ENCODE measurements at regions not wholly inside any gene's neighbourhood (a gene's known extent, or its start where the extent isn't known, plus 50 kb on each side); places are given as distances from the start of the nearest gene placed in this dataset.

GRCh38 chr12:24281341-24281740, 331.9 kb upstream of the SOX5 start:
- TF ChIP-seq CTCF (IDR thresholded peaks at IDR 0.05 in 8 of 11, conservative IDR thresholded peaks at IDR 0.05 in 3 of 11) (no peak), POLR2AphosphoS5 (IDR thresholded peaks at IDR 0.05) (no peak), POLR2A (IDR thresholded peaks at IDR 0.05) (no peak)

All from spleen (tissue), 7 donors.